ENCODE measurements at regions not wholly inside any gene's neighbourhood (a gene's known extent, or its start where the extent isn't known, plus 50 kb on each side); places are given as distances from the start of the nearest gene placed in this dataset.
"Not testable (repeated sequence)": the region's sequence is repeated elsewhere in the genome, so short reads cannot be mapped to it uniquely, and the experiment has no call there.

DNA sequence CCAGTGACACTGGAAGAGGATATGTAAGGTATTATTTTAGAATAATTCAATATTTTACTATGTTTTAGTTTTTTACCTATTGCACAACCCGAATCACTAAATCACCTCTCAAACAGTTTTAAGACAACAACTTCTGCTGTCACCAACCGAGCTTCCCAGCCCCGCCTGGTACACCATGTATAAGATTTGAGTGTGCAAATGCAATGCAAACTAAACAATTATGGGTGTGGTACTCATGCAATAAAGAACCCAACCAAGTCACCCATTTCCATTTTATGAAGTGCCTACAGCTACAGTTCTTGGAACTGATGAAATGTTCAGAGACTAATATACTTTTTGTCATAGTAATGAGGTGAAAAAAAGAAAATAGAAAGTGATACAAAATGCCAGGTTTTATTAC is 256.2 kb downstream of the TAFA4 start:
- DNase-seq: no peak

GRCh38 chr3:68667346-68667745 is 265.0 kb downstream of the TAFA4 start:
- no peak for DNase-seq

GRCh38 chr3:68666429-68667136 is 265.8 kb downstream of the TAFA4 start:
- DNase-seq: no peak

DNA sequence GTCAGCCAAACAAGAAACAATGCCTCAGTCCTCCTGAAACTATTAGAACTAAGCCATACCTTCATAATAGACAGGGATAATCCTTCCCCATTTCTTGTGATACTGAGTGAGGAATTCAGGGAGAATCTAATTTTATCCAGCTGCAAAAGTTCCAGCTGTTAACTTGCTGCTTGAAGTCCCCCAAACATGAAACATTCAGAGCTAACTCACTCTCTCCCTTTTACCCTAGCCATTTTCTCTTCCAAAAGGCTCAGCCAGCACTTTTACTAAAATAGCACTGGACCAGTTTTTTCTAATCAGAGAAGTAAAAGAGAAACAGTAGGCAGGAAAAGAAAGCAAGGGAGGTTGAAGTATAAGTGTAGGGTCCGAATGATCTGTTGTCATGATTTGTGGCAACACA is 268.1 kb downstream of the TAFA4 start:
- no peak for DNase-seq

GRCh38 chr3:68662176-68662575 is 270.2 kb downstream of the TAFA4 start:
- no peak for DNase-seq

- not testable (repeated sequence) for DNase-seq
Measured at GRCh38 chr3:68650657-68651056, 281.7 kb downstream of the TAFA4 start.

- DNase-seq: no peak
Measured at GRCh38 chr3:68648494-68648893, 283.9 kb downstream of the TAFA4 start.

- no peak for DNase-seq
Measured at GRCh38 chr3:68631850-68632545, 300.3 kb downstream of the TAFA4 start.

GRCh38 chr3:68620211-68620610 is 312.1 kb downstream of the TAFA4 start:
- DNase-seq: no peak

DNA sequence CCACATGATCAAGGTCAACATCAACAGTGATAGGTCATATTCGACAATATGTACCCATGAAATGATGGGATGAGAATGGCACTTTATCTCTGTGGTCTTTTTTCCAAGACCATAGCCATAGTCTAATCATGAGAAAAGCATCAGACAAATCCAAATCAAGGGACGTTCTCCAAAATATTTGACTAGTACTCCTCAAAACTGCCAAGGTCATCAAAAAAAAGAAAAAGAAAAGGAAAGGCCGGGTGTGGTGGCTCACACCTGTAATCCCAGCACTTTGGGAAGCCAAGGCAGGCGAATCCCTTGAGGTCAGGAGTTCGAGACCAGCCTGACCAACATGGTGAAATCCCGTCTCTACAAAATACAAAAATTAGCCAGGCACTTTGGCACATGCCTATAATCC is 318.3 kb downstream of the TAFA4 start:
- DNase-seq: no peak

DNA sequence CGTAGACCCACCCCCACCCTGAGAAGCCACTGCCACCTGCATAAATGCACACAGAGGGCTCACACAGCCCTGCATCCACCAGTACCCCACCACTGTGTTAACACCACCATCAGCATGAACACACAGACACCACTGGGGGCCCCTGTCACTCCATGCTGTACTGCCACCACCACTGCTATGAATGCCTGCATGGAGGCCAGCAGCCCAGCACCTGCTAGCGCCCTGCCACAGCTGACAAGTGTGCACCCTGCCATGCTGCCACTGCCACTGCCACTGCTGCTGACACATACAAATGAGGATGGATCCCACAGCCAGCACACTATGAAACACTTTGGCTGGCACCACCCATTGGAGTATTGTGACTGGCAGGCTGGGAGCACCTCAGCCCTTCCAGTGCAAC is 361.0 kb downstream of the TAFA4 start:
- no peak for DNase-seq

DNA sequence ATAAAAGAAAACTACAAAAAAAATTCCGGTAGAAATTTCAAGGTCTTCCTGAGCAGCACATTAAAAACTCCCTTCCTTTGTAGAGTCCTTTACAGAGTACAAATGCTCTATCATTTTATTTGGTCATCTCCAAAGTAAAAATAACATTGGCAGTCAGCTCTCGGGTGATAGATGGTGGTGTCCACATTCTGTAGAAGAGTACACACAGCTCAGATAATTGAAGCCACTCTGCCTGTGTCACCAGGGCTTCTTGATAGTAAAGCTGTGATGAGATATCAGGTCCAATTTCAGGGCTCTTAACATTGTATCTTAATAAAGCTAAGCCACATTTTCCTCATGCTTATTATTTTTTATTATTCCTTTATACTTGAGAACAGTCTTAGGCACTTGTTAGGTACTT is 371.6 kb downstream of the TAFA4 start:
- DNase-seq: no peak

DNA sequence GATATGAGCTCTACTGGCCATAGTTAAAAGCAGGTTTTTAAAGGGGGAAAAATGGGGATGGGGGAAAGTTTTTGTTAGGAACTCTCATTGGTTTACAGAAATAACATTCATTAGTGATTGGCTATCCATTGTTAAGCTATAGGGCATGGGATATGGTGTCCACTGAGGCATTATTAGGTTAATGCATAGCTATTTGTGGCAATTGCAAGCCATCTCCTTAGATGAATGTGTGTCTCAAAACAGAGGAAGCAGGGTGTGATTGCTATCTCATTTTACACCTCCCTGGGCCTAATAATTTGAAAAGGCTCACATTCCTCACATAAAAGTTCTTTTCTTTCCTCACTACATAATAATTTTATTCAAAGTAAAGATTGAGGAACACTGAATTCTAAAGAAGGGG is 396.6 kb downstream of the TAFA4 start:
- DNase-seq: no peak

GRCh38 chr3:68523330-68523729 is 409.0 kb downstream of the TAFA4 start:
- DNase-seq: no peak

- DNase-seq: no peak
Measured at GRCh38 chr3:68515237-68515636, 417.1 kb downstream of the TAFA4 start.

DNA sequence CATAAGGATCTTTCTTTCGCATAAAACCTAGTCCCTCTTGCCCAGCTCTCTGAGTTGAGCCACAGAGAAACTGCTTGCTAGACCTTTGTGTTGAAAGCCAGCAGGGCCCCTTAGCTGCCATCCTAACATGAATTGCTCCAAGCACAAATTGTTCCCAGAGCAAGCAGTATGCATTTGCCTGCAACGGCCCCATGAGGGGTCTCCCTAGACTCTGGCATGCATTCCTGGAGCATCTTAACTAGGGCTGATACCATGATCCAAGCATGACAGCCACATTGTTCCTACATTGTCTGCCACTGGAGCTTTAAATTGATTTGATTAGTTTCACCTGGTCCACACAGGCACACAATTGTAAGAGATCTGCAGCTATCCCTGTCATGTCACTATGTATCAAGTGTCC is 428.1 kb downstream of the TAFA4 start:
- no peak for DNase-seq

- not testable (repeated sequence) for DNase-seq
Measured at GRCh38 chr3:68485845-68486244, 446.5 kb downstream of the TAFA4 start.

DNA sequence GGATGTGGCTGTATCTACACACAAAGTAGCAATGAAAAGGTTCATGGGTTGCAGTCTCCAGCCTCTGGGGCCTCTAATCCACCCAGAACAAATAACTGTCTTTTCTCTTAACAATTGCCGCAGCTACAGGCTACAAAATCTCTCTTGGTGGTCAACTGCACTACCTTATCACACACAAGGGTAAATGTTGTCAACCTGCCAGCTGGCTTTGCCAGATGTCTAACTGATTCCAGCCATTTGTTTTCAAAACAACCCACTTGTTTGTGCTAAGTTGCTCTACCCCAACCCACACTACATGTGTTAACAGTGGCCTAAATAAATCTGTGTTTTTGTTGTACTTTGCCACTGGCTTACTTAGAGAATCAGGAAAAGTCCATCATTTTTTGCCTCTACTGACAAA is 447.3 kb downstream of the TAFA4 start:
- DNase-seq: no peak

DNA sequence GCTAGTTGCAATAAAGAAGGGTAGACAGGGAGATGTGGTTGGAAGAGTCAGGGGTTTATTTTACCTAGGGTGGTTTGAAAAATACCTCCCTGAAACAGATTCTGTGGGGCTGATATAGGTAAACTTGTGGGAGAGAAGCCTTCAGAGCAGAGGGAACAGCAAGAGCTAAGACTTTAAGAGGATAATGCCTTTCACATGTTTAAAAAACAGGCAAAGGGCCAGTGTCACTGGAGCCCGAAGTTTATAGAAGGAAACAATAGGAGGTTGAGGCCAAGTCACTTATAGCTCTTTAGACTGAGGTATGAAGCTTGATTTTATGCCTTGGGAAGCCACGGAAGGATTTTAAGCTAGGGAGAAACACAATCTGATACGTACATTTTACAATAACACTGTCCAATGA is 448.7 kb downstream of the TAFA4 start:
- no peak for DNase-seq

DNA sequence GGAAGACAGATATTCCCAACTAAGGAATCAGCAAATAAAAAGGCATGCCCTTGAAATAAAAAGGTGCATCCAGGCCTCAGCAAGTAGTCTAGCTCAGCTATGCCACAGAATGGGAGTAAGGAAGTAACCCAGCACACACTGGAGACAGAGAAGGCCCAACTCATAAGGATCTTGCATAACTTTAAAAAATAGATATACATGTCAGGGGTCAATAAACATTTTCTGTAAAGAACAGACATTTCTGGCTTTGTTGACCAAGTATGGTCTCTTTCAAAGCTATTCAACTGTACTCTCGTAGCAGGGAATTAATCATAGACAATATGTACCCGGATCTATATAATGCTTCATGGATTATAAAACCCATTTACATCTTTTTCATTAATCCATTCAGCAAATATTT is 449.3 kb downstream of the TAFA4 start:
- no peak for DNase-seq

GRCh38 chr3:68482565-68482964 is 449.8 kb downstream of the TAFA4 start:
- no peak for DNase-seq

DNA sequence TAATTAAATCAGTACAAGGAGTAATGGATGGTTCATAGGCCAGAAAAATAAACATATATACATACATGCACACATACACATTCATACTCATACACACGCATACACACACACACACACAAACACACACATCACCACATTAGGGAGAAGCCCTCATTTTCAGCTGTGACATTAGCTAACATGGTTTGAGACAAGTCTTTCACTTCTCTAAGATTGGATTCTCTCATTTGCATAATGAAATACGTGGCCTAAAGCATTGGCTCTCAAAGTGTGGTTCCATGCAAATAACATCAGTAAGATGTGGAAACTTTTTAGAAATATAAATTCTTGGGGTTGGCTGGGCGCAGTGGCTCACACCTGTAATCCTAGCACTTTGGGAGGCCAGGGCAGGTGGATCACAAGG is 452.6 kb downstream of the TAFA4 start:
- DNase-seq: no peak

DNA sequence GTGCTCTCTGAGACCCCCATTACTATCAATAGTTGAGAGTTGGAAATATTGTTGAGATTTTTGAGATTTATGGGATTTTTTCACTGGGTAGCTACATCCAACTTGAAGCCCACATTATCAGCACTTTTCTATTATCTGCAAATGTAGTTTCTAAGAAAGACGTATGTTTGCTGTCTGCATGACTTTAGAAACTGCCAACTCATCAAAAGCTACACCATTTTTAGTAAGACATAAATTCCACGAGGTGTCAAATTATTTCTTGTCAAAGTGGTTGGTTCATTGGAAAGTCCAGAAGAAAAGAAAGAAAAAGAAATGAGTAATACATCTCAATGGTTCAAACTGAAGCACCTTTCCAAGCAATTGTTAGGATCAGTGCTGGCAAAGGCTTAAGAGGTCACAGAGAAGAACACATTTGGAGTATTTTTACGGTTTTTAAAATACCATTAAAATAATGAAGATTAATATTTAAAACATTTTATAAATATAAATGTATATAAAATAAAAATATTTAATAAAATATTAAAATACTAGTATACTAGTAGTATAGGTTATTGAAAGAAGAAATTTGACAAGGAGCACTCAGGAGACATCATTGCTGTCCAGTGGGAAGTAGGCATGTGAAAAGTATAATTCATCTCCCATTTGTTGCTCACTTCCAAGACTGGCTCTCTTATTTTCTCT is 463.5 kb downstream of the TAFA4 start:
- no peak for DNase-seq

DNA sequence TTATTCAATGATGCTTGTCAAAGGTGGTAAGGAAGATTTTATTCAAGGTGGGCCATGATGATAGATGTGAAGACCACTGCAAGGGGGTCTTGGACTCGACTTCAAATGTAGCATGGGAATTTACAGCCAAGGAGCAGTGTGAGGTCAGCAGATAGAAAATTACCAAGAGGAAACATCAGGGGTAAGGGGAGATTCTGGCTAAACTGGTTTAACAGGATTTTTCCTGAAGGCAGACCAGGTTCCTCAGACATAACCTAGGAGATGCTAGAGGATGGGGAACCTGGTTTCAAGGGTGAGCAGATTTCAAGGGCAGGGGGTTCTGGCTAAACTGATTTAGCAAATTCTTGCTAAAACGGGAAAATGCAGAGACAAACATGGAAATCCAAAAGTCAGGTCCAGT is 464.9 kb downstream of the TAFA4 start:
- DNase-seq: no peak

Data from midbrain (tissue), 1 donor.